C1 segment of cervical spinal cord (tissue), 14 donors: ENCODE measurements at regions not wholly inside any gene's neighbourhood (a gene's known extent, or its start where the extent isn't known, plus 50 kb on each side); places are given as distances from the start of the nearest gene placed in this dataset.
"Not testable (repeated sequence)": the region's sequence is repeated elsewhere in the genome, so short reads cannot be mapped to it uniquely, and the experiment has no call there.

Source experiments
- DNase-seq, 14 donors: peaks; one replicate each; lab custom pipeline; 2025; lab: John Stamatoyannopoulos, UW

DNA sequence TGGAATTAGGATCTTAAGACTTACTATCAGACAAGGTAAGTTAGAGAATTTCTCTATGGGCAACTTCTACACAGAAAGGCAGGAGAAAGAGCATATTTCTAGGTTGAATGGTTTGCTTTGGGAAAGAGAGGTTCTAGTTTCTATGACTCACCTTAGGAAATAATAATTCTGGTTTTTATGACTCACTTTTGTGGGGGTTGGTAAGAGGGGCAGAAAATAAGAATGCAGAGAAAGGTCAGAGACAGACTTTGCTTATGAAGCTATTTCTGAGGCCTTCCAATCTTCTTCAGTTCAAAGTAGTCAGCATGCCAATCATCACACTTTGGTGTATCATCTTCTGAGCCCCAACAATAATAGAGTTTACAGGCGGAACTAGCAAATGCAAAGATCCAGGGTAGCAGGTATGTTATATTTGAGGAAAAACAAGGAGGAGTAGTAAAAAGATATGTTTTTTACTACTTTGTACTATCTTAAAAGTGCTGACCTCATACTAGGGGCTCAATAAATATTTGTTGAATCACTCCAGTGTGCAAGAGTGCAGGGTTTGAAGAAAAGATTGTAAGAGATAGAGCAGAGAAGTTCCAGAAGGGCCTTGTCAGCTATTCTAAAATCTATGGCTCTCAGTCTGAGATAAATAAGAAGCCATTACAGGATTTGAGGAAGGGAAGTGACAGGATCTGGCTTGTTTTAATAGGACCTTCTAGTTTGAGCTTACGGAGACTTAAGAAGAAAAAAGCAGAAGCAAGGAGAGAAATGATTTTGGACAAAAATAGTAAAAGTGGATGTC, 56.7 kb upstream of the LRFN5 start:
- no peak for DNase-seq

DNA sequence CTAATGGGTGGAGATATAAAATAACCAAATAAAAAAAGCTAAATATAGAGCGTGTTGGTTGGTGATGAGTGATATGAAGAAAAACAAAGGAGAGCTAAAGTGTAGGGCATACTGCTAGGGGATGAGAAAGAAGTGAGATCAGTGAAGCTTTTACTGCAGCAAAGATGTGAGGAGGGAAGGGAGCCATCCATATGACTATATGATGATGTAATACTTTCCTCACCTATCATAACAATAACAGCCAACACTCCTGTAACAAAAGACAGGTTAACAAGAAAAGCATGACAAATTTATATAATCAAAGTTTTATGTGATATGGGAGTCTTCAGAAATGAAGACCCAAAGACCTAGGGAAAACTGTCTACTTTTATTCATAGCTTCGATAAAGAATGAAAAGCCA, 57.4 kb upstream of the LRFN5 start:
- no peak for DNase-seq

DNA sequence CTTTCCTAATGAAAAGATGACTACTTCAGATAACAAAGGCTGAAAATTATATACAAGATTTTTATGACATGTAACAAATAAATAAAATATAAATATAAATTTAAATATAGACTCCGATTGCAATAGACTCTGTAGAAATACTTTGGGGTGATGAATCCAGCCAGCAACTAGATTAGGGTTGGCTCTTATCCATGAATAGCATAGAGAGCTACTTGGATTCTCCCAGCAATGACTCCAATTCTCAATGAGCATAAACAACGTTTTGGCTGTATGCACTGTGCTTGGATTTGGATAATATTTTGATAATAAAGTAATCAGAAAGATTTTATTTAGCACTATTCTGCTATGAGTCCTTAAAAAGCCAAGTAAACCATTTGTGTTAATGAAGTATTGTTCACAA, 58.0 kb upstream of the LRFN5 start:
- no peak for DNase-seq

DNA sequence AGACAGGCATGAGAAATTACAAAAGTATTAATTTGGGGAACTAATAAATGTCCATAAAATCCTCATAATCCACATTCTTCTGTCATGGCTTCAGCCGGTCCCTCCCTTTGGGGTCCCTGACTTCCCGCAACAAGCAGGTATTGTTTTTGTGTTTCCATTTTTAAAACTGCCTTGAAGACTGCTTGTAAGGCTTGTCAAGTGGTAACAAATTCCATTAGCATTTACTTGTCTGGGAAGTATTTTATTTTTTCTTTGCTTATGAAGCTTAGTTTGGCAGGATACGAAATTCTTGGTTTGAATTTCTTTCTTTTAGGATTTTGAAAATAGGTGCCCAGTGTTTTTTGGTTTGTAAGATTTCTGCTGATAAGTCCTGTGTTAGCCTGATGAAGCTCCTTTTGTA, 65.3 kb upstream of the LRFN5 start:
- no peak for DNase-seq

DNA sequence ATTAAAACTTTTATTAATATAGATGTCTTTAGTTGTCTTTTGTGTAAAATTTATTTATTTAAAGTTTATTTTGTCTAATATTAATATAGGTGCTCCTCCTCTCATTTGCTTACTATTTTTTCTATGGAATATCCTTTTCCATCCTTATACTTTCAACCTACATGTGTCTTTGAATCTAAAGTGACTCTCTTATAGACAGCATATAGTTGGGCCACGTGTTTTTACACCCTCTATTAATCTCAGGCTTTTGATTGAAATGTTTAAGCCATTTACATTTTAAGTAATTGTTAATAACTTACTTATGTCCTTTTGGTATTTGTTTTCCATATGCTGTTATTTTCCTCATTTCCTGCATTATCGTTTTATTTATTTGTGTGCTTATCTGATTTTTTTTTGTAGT, 74.4 kb upstream of the LRFN5 start:
- no peak for DNase-seq

DNA sequence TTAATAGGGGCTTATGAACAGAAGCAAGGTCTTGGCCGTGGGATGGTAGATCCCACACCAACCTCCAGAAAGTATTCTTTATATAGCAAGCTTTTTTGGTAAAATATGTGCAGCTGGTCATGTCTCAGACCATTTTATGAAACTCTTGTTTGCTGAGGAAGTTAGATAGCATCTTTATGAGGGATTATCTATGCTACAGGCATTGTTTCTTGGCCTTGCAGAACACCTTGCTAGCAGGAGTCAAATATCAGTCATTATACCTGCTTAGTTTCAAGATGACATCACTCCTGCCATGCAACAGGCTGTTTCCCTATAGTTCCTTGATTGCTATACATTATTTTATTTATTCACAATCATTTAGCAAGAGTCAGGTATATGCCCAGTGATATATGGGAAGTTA, 84.8 kb upstream of the LRFN5 start:
- DNase-seq, result no peak

DNA sequence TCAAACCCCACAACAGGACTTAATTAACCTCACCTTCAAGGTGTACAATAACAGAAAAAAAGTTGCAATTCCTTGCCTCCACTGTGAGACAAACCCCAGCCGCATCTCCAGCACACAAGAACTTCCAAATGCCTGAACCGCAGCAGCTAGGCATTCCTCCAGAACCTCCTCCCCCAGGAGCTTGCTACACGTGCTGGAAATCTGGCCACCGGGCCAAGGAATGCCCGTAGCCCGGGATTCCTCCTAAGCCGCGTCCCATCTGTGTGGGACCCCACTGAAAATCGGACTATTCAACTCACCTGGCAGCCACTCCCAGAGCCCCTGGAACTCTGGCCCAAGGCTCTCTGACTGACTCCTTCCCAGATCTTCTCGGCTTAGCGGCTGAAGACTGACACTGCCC, 88.6 kb upstream of the LRFN5 start:
- DNase-seq, result not testable (repeated sequence)

DNA sequence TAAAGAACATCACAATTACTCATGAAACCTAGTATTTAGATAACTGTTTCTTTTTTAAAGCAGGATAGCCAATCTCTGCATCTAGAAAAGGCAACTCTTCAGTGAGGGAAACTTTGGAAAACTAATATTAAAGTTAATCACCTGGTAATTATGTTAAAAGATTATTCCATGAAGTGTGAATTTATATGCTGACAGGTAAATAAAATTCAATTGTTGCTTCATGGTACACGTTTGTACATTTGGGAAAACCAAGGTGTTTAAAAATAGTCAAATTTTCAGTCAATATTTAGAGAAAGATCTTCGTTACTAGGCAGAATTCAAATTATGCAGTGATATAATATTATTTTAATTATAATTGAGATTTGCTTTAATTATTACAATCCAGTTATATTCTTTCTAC, 100.1 kb upstream of the LRFN5 start:
- no peak for DNase-seq

DNA sequence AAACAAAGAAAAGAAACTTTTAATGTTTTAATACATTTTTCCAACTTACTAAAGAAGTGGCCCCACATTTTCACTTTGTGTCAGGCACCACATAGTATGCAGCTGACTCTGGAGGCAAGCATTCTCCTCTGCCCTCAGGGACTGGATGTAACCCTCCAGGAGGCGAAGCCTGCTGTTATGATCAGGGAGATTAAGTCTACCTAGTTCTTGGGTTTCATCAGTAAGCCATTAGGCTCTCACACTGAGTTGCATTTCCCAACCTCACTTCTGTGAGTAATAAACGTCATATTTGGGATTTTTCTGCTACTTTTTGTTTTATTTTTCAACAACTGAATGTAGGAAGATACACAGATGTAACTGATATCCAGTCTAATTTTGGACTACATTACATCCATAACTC, 101.2 kb upstream of the LRFN5 start:
- no peak for DNase-seq

DNA sequence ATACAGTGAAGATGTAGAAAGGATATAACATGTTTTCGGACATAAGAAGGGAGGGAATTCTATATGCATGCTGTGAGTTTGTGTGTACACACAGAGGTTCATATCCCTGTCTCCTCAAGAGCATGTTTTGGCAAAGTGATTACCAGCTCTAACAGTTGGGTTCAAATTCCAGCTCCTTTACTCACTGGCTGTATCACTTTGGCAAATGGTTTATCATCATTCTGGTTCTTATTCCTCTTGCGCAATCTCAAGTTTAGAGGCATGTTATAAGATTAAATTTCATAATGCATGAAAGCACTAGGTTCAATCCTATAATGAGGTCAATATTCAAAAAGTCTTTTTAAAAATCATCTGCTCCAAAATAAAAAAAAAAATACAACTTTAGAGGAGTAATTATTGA, 107.7 kb upstream of the LRFN5 start:
- DNase-seq, result no peak

DNA sequence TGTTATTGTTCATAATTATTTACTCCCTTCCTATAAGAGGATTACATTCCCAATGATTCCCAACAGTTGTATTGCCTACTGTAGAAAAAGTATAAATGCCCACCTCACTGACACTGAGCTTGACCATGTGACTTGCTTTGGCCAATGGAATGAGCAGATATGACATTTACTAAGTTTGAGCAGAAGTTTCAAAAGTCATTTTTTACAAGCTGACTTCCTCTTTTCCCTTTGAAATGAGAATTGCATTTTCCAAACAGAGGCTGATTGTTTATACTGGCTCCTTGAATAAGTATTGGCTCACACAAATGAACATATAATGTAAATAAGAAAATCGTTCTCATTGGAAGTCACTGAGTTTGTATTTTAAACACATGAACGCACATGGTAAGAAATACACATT, 116.4 kb upstream of the LRFN5 start:
- no peak for DNase-seq

DNA sequence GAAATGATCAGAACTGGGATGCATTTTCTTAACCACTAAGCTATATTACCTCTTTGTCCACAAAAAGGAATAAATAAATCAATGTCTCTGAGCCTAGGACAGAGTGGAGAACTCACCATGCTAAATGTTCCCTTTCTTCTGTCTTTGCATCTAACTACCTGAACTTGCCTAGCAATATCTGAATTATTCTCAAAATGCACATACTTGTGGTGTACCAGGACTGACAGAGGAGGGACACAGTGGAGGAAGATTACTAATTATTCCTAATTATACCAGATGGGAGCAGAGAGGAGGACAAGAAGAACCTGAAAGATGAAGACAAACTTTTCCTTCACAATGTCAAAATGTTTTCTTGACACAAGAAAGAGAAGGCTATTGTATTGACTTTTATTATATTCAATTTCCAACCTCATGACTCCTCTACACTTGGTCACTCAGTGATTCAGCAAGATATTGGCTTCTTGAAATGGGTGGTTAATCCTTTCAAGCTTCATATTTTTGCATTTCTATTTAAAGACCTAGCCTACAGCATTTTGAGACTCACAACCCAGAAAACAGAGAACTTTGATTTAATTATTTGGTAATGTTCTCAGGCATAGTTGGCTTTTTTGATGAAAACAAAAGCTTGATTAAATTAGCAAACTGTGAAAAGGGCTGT, 117.2 kb upstream of the LRFN5 start:
- no peak for DNase-seq

DNA sequence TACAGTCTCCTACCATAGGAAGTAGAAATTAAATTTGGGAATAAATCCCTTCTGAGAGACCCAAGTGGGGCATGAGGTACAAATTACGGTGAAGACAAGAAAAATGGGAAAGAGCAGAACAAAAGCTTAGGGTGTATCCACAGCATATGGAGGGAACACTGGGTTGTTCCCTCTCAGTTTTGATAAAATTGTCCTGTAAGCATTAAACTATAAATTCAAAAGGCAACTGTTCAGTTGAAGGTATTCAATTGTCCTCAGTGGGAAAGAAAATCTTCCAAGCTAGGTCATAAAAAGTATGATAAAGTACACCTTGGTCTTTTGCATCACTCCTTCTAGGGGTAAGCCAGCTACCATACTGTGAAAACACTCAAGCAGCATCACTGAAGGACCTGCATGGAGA, 118.3 kb upstream of the LRFN5 start:
- DNase-seq, result no peak

DNA sequence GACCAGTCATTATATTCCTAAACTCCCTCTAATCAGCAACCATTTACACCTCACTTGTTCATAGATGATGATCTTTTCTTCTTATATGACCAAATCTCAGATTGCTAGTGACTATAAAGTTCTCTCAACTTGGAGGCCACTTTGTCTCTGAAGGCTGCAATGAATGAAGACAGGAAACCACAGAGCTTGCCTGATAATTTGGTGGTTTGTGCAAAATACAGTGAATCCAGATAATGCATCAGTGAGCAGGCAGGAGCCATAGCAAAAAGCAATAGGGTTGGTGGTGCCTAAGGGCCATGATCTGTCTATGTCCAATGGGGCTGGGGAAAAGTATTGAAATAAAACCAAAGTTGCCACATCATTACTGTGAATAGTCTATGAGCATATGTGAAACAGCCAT, 123.8 kb upstream of the LRFN5 start:
- DNase-seq, result no peak

DNA sequence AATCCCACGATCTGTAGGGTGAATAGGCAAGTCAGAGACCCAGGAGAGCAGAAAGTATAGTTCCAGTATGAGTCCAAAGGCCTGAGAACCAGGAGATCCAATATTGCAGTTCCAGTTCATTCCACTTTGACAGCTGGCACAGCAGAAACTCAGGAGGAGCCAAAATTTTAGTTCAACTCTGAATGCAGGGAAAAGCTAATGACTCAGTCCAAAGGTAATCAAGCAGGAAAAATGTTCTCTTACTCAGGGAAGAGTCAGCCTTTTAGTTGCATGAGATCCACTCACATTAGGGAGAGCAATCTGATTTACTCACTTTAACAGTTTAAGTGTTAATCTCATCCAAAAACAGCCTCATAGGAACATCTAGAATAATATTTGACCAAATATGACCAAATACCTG, 130.2 kb upstream of the LRFN5 start:
- DNase-seq, result no peak

DNA sequence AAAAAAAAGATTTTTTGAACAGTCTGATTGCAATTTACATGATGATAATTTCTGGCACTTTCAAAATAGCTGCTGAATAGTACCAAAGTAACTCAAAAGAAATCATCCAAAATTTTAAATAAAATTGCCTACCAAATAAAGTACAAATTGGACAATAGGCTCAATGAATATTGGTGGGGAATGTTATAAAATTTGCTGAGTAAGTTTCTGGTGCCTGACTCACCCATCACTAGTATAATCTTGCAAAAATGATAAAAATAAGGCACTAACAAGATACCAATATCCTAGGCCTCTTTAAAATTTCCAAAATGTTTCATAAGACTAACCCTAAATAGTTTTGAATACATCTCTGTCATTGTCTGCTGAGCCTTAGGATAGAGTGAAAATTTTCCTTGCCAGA, 145.3 kb upstream of the LRFN5 start:
- no peak for DNase-seq

DNA sequence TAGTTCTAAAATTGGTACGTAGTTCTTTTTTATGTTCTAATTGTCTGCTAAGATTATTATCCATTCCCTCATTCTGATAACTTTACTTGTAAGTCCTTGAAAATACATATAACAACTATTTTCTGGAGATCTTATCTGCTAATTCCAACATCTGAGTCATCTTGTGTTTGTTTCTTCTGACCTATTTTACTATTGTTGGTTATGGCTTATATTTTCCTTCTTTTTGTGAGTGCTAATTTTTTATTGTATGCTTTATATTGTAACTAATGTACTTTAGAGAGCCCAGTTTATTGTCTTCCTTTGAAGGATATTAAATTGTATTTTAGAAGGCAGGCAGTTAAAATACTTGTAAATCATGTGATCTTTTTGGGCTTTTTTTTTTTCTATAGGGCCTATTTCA, 149.3 kb upstream of the LRFN5 start:
- no peak for DNase-seq

DNA sequence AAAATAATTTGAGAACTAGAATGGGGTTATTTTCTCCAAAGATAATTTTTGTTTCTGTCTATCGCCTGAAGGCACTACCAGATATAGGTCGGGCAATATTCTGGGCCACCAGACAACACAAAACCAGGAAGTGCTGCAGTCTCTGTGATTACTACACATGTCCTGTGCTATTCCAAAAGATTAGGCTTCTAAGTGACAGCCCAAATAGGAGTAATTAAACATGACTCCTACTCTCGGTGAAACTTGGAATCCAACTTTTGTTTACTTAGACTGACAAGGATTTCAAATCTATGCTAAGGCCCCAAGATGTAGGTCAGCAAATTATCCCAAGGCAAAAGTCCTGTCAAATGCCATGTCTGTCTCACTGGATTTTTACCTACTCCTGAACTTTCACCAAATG, 157.6 kb upstream of the LRFN5 start:
- no peak for DNase-seq

DNA sequence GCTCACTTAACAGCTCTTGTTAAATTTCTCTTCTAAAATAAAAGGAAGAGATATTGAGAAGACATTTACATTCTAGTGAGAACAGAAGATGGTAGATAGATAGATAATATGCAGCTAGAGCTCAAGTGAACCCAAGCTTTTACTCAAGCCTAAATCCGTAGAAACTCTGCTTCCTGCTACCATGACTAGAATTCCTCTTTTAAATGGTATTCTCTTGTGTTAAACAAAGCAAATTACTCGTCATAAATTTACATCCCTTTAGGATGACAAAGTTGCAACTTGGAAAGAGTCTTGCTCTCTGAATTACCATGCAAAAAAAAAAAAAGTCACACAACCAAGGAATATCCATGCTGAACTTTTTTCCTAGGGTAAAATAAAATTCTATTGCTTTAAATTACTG, 160.7 kb upstream of the LRFN5 start:
- DNase-seq, result no peak

DNA sequence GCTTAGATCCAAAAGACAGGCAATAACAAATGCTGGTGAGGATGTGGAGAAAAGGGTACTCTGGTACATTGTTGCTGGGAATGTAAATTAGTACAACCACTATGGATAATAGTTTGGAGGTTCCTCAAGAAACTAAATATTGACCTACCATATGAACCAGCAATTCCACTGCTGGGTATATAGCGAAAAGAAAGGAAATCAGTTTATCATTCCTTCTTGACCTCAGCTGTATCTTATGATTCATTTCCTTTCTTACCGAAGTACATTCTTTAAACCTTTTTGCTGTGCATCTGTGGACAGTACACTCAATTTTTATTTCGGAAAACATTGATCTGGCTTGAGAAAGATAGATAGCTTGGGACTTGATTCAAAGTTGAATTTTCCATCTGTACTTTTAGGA, 183.2 kb upstream of the LRFN5 start:
- DNase-seq, result no peak

DNA sequence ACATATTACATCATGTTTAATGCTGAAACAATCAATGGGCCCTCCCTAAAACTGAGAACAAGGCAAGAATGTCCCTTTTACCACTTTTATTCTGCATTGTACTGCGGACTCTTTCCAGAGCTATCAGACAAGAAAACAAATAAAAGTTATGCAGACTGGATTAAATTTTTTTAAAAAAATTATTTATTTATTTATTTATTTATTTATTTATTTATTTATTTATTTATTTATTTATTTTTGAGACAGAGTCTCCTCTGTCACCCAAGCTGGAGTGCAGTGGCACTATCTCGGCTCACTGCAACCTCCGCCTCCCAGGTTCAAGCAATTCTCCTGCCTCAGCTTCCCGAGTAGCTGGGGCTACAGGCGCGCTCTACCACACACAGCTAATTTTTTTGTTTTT, 185.4 kb upstream of the LRFN5 start:
- DNase-seq, result not testable (repeated sequence)

DNA sequence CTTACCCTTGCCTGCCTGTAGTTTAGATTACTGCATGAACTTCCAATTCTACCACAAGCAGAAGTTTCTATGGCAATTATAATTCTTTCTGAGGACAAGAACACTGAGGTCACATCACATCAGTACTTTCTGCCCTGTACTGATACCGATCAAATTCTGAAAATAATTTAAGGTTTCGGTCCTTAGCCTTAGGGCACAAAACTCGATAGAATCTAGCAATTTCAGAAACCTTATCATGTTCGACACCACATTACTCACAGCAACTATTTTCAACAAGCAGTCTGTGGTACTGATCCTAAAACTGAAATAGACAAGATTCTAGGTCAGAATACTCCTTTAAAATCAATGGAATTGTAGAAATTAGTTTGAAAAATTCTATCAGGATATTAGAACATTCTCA, 187.0 kb upstream of the LRFN5 start:
- DNase-seq, result no peak

DNA sequence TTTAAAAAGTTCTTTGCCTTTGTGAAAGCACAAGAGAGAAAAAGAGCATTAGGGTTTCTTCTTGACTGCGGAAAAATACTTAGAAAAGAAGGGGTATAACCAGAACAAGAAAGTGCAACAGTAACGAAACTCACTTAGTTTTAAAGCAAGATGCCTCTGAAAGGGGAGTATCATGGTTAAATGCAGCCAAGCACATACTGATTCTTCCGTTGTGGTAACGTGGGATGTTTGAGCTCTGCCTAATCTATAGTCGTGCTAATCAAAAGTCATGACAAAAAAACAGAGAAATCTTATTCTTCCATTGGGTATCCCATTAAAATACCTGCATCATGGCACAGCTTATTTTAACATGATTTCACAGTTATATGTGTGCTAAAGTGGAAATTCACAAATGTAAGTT, 187.8 kb upstream of the LRFN5 start:
- DNase-seq, result no peak

DNA sequence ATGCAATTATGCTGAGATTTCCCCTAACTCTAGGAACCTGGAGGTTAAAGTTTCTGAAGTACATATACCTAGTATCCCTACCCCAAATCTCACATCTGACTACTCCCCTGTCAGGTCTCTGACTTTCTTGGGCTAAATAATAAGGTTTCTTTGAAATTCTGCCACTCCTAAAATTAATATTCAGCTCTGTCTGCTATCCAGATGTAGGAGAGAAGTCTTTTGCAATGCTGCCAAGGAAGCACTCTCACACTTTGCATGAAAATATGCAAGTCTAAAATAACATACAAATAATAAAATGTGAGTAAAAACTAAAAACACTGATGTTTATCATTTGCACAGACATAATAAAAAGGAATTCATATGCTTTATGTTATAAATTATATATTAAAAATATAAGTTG, 196.9 kb upstream of the LRFN5 start:
- no peak for DNase-seq
